ENCODE measurements at regions not wholly inside any gene's neighbourhood (a gene's known extent, or its start where the extent isn't known, plus 50 kb on each side); places are given as distances from the start of the nearest gene placed in this dataset.

- TF ChIP-seq CTCF (IDR thresholded peaks at IDR 0.05; ENCODE audit: low read length) (no peak), EZH2 (IDR thresholded peaks at IDR 0.05; ENCODE audit: borderline replicate concordance, low read length) (no peak)
Measured at GRCh38 chr18:56284319-56284718, 354.1 kb downstream of the TXNL1 start.

All from OCI-LY1 (cell line).